MG63 (cell line): ENCODE measurements at regions not wholly inside any gene's neighbourhood (a gene's known extent, or its start where the extent isn't known, plus 50 kb on each side); places are given as distances from the start of the nearest gene placed in this dataset.
"Not testable (repeated sequence)": the region's sequence is repeated elsewhere in the genome, so short reads cannot be mapped to it uniquely, and the experiment has no call there.

Experiments used
- DNase-seq: peaks from one replicate; pipeline ENCODE4 v3.0.0-alpha.2; 2020
- H3K27me3 ChIP-seq: fragments of 250-450 bp; sonication (Bioruptor Pico); 2 replicates; pipeline ENCODE4 v1.5.1; 2020; ENCODE audit warnings: mild to moderate bottlenecking, moderate library complexity
- H3K36me3 ChIP-seq: fragments of 250-450 bp; sonication (Bioruptor Pico); 2 replicates; pipeline ENCODE4 v1.5.1; 2020; ENCODE audit warnings: mild to moderate bottlenecking, moderate library complexity
- H3K4me3 ChIP-seq: fragments of 250-450 bp; sonication (Bioruptor Pico); 2 replicates; pipeline ENCODE4 v1.5.1; 2020; ENCODE audit warnings: mild to moderate bottlenecking, moderate library complexity
- H3K9me3 ChIP-seq: fragments of 250-450 bp; sonication (Bioruptor Pico); 2 replicates; pipeline ENCODE4 v1.5.1; 2020; ENCODE audit warnings: mild to moderate bottlenecking, moderate library complexity

DNA sequence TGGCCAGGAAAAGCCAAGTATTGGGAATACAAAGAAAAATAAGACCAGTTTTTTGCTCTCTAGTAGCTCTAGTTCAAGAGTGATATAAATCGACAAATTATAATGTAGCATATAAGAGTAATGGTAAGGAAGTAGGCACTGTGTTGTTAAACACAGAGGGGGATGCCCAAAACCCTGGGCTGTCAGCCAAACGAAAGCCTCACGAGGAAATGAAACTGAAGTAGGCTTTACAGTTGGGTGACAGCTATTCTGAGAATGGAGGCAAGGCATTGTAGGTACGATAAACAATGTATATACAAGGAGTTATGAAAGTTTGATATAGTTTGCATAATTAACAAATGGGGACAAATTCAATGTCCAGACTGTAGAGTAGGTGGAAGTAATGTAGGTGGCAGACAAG lies 176.4 kb downstream of the FAM181B start:
- no peak overlapping the region for H3K4me3 ChIP-seq
- H3K27me3 ChIP-seq, result no peaks in the 10 kb centered on the region
- no peaks in the 10 kb centered on the region for H3K36me3 ChIP-seq
- H3K9me3 ChIP-seq, result no peaks in the 10 kb centered on the region
- DNase-seq, result no peak

DNA sequence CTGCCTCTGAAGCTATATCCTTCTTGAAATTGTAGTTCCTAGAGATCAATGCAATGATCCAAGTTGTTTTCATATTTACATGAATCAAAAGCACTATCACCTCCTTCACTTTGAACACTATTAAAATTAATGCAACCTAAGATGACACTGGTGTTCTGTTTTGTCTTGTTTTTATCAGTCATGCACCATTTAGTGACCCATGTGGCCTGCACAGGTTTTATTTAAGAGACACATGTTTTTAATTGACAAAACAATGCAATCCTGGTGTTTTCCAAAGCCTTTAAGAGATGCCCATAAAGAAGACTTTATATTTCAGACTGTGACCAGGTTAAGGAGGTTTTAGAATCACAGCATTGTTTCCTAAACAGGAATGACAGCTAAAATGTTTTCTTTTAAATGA lies 177.5 kb downstream of the FAM181B start:
- no peak for DNase-seq
- no peaks in the 10 kb centered on the region for H3K36me3 ChIP-seq
- no peak overlapping the region for H3K4me3 ChIP-seq
- no peaks in the 10 kb centered on the region for H3K27me3 ChIP-seq
- H3K9me3 ChIP-seq, result no peaks in the 10 kb centered on the region

DNA sequence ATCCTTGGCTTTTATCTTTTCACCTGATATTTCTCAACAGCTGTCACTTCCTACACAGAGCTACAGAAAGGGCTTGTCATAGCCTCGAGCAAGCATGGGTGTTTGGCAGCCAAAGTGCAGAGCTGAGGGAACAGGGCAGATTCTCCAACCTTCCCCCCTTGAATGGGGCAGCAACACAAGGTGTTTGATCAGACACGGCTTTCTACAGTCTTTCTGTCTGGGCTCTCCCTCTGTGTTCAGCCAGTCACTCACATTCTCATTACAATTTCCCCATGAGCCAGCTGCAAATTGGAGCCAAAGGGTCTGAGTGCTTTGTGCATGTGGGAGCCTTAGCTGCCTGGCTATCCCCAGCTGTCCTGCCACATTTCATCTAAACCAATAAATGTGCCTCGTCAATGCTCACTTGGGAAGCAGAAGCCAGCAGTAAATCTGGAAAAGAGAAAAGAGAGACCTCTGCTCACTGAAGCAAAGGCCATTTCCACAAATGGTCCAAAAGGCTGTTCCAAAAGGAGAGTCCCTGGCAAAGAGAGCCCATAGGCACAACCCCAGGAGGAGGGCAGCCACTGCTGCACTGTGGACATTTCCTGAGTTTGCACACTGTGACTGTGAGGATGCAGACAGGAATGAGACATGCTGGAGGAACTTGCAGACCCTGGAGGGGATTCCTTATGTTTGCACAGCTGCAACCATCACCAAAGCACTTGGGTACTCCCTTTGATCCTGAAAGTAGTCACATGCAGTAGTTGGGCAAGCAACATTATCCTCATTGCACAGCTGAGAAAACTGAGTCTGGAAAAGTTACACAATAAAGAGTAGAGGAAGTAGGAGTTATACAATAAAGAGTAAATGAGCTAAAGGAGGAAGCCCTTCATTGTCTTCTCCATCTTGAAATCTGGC lies 186.8 kb downstream of the FAM181B start:
- no peak for DNase-seq
- Histone ChIP-seq H3K4me3 (no peak overlapping the region), H3K36me3 (no peaks in the 10 kb centered on the region), H3K27me3 (no peaks in the 10 kb centered on the region), H3K9me3 (no peaks in the 10 kb centered on the region)

DNA sequence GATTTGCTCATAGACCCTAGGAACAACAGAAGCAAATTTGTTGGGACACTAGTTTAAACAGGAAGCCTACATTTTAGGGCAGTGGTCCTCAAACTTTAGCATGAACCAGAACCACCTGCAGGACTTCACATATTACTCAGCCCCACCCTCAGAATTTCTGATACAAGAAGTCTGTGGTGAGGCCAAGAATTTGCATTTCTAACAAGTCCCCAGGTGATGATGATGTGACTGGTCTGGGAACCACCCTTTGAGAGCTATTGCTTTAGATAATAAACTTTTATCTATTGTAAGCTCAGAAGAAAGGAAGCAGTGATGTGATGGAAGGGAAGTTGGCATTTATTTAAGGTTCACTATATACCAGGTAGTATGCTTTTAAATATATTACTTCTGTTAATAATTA lies 194.0 kb downstream of the FAM181B start:
- no peak overlapping the region for H3K4me3 ChIP-seq
- H3K36me3 ChIP-seq, result no peaks in the 10 kb centered on the region
- no peak for DNase-seq
- H3K27me3 ChIP-seq, result no peaks in the 10 kb centered on the region
- H3K9me3 ChIP-seq, result no peaks in the 10 kb centered on the region

DNA sequence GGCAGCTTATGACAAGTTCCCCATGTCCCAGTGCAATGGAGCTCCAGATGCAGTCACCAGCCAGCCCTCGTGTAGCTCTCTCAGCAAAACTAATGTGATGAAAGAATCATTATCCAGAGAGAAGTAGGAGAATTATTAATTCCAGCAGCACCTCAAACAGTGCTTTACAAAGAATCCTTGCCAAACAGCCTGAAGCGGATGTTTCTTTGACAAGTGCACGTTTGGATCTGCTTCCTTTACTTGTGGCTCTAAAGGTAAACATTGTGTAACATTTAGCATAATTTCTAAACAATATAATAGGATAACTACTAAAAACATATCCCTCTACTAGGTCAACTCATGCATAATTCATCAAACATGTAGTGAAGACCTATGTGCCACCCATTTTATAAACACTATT lies 197.0 kb downstream of the FAM181B start:
- Histone ChIP-seq H3K9me3 (no peaks in the 10 kb centered on the region), H3K36me3 (no peaks in the 10 kb centered on the region), H3K27me3 (no peaks in the 10 kb centered on the region), H3K4me3 (no peak overlapping the region)
- no peak for DNase-seq

DNA sequence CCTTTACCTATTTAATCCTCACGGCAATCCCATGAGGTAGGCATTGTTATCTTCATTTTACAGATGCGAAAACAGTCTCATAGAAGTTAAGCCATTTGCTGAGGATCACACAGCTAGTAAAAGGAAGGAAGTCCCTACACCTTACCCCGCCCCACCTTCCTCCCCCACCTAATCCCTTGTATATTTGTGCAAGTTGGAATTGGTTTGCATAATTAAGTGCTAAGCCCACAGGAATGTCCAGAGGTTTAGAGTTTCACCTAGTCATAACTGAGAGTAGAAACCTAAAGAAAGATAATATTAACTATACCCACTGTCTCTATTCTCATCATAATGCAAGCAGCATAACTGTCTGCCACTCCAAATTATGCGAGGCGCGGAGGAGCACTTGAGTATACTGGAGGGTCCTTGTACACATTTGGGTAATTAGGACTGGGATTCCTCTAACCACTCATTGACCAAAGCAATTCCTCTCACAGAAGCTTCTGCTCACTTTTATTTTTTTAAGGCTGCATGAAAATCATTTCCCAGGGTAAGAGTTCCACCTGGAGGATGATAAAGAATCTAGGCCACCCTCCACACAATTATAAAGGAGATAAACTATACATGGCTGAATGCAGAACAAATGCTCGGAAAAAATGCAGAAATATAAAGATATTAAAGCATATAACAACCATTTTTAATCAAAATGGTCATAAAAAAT lies 199.9 kb downstream of the FAM181B start:
- Histone ChIP-seq H3K27me3 (no peaks in the 10 kb centered on the region), H3K4me3 (no peak overlapping the region), H3K36me3 (no peaks in the 10 kb centered on the region), H3K9me3 (no peaks in the 10 kb centered on the region)
- no peak for DNase-seq

DNA sequence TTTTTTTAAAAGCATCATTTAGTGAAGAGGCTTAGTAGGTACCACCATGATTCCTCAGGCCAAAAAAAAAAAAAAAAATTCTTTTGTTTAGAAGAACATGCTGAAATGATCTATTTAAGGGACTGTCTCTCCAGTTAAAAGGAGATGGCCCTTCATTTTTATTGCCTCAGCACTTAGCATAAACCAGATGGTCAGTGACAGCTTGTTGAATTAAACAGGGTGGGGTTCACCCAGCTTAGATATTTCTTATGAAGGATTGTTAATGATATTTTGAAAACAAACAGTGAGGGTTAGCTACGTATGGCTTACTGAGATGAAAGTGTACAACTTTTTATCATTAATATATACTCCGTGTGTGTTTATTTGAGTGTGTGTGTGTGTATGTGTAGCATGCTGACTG lies 203.7 kb downstream of the FAM181B start:
- Histone ChIP-seq H3K27me3 (no peaks in the 10 kb centered on the region), H3K9me3 (no peaks in the 10 kb centered on the region), H3K36me3 (no peaks in the 10 kb centered on the region), H3K4me3 (no peak overlapping the region)
- DNase-seq, result no peak

DNA sequence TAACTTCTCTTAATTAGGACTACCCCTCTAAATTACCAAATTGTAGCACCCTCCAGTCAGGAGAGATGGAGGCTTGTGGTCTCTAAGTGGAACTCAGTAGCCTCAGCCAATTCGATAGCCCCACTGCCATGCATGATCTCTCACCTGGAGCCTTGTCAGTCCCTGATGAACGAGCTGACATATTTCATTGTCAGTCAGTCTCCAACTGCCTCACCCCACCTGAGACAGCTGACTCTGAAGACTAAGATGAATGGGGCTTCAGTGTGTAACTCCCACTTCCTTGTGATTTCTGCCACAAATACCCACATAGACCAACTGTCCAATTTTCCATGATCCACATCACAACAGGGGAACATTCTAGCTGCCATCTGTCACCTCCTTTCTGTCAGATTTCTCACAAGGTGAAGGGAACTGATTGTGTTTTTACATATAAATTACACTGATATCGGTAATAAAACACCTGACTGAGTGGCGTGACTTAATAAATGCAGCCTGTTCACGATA lies 206.5 kb downstream of the FAM181B start:
- Histone ChIP-seq H3K9me3 (no peaks in the 10 kb centered on the region), H3K4me3 (no peak overlapping the region), H3K27me3 (no peaks in the 10 kb centered on the region), H3K36me3 (no peaks in the 10 kb centered on the region)
- DNase-seq, result no peak

DNA sequence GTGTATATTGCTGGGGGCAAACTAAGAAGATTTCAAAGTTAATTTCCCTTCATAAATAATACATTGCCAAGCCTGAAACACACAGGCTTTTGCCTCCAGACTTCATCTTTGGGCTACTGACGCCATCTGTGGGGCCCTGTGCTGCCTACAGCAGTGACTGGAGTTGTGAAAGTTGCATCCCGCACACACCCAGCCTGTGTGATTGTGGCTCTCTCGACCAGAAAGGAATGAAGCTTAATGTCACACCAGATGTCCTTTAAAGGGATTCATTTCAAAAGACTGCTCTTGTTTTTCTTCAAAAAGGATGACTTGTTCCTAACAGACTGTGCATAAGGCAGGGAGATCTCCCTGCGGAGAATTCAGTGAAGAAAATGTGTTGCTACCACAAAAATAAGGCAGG lies 210.5 kb downstream of the FAM181B start:
- no peaks in the 10 kb centered on the region for H3K27me3 ChIP-seq
- no peak overlapping the region for H3K4me3 ChIP-seq
- no peak for DNase-seq
- H3K36me3 ChIP-seq, result no peaks in the 10 kb centered on the region
- H3K9me3 ChIP-seq, result no peaks in the 10 kb centered on the region

DNA sequence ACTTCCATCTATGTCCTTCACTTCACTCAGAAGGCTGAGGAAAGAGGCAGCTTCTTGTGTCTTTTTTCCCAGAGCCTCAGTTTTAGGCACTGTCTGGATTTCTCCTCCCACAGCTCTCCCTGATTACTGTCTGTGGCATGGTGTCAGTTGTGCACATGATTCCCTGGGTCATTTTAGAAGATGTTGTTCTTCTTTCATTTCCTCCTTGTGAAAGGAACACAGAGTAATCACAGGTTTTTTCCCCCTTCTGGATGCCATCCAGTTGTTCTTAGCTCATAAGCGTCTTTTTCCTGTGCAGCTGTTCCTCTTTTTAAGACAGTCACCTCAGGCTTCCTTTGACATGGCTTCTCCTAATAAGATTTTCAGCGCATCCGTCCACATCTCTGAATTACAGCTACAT lies 212.2 kb downstream of the FAM181B start:
- no peak for DNase-seq
- H3K36me3 ChIP-seq, result no peaks in the 10 kb centered on the region
- H3K4me3 ChIP-seq, result no peak overlapping the region
- H3K27me3 ChIP-seq, result no peaks in the 10 kb centered on the region
- no peaks in the 10 kb centered on the region for H3K9me3 ChIP-seq

DNA sequence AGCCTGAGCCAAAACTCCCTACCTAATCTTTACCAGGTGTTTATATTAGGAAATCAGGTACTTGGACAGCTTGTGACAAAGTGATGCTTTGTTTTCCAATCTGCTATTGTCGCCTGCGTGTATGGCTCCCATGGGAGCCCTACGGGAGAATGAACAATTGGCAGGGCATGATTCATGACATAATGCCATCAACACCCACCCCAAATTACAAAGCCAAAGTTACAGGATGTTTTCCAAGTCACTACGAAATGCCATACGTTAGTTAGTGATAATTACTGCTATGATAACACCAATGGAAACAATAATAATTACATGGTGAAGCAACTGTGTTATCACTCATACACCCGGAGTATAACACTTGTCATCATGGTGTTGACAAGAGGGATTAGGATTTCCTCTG lies 226.4 kb downstream of the FAM181B start:
- H3K4me3 ChIP-seq, result no peak overlapping the region
- no peak for DNase-seq
- H3K36me3 ChIP-seq, result no peaks in the 10 kb centered on the region
- no peaks in the 10 kb centered on the region for H3K9me3 ChIP-seq
- peaks cover 2% of the 10 kb centered on the region; the same call in 1 of the 2 replicates for H3K27me3 ChIP-seq

DNA sequence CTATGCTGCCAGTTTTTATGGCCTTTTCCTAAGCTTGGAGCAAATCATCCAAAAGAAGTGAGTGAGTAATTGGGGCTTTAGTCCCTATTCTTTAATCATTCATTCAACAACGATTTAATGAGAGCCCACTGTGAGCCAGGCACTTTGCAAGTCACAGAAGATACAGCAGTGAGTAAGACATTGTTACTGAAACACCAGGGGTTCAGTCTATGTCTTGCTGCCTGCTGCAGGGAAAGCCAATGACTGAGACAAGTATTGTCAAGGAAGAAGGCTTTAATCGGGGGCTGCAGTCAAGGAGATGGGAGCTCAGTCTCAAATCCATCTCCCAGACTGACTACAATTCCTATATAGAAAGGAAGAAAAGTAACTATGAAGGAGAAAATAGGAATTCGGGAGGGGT lies 228.3 kb downstream of the FAM181B start:
- no peak overlapping the region for H3K4me3 ChIP-seq
- H3K9me3 ChIP-seq, result no peaks in the 10 kb centered on the region
- DNase-seq, result no peak
- no peaks in the 10 kb centered on the region for H3K36me3 ChIP-seq
- peaks cover 2% of the 10 kb centered on the region; the same call in 1 of the 2 replicates for H3K27me3 ChIP-seq

DNA sequence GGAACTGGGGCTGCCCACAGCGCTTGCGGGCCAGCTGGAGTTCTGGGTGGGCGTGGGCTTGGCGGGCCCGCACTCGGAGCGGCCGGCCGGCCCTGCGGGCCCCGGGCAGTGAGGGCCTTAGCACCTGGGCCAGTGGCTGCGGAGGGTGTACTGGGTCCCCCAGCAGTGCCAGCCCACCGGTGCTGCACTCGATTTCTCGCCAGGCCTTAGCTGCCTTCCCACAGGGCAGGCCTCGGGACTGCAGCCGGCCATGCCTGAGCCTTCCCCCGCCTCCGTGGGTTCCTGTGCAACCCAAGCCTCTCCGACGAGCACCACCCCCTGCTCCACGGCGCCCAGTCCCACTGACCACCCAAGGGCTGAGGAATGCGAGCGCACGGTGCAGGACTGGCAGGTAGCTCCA lies 232.5 kb downstream of the FAM181B start:
- H3K27me3 ChIP-seq, H3K9me3 ChIP-seq, H3K36me3 ChIP-seq, DNase-seq, H3K4me3 ChIP-seq: not testable (repeated sequence)

DNA sequence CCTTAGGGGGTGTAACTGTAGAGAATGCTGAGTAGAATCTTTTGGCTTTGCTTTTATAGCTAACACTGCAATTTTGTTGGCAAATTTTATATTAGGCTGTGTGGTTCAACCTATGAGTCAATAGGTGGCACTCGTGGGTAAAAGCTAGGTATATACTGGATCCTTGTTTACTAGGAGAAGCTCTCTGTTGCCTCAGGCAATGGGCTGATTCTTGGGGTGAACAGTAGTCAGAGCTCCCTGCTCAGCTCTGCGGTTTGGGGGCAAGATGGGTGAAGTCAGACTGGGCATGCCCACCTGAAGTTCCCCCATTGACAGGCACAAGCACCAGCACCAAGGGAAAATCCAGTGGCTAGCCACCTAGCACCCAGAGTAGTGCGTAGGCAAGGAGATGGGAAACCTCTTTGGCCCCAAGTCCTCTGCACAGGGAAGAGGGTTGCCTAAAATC lies 238.7 kb downstream of the FAM181B start:
- H3K36me3 ChIP-seq, result no peaks in the 10 kb centered on the region
- no peak overlapping the region for H3K4me3 ChIP-seq
- no peaks in the 10 kb centered on the region for H3K27me3 ChIP-seq
- no peaks in the 10 kb centered on the region for H3K9me3 ChIP-seq
- DNase-seq, result no peak

DNA sequence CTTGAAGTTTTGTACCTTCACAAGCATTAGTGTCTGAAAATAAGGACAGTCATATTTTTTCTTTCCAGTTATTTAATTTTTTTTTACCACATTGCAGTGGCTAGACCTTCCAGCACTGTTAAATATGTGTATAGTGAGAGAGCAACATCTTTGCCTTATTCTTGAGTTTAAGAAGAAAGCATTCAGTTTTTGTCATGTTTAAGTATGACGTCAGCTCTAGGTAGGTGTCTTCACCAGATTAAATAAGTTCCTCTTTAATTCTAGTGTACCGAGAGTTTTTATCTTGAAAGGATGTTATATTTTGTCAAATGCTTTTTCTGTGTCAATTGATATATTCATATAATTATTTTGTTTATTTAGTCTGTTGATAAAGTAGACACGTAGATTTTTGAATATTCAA lies 258.8 kb downstream of the FAM181B start:
- H3K4me3 ChIP-seq, result no peak overlapping the region

DNA sequence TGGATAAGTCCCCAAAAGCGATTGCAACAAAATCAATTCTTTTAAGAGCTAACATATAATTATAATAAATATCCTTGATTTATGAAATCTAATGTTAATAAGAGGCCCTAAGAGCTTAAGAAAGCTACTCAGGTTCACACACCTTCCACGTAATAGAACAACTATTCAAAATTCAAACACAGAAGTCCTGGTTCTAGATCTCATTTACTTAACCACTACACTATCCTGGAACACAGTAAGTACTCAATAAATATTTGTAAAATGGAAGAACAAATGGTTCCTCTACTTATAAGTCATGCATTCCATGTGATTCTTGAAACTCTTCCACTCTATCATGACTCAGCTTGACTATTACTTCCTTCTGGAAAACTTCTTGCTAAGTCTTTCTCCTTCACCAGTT lies 268.2 kb downstream of the FAM181B start:
- no peak for DNase-seq
- Histone ChIP-seq H3K4me3 (no peak overlapping the region), H3K36me3 (no peaks in the 10 kb centered on the region)

More for the DNA sequence above, 258.8 kb downstream of the FAM181B start:
- no peak for DNase-seq
- Histone ChIP-seq H3K9me3 (no peaks in the 10 kb centered on the region), H3K36me3 (no peaks in the 10 kb centered on the region), H3K27me3 (no peaks in the 10 kb centered on the region; the same call in 1 of the 2 replicates)

DNA sequence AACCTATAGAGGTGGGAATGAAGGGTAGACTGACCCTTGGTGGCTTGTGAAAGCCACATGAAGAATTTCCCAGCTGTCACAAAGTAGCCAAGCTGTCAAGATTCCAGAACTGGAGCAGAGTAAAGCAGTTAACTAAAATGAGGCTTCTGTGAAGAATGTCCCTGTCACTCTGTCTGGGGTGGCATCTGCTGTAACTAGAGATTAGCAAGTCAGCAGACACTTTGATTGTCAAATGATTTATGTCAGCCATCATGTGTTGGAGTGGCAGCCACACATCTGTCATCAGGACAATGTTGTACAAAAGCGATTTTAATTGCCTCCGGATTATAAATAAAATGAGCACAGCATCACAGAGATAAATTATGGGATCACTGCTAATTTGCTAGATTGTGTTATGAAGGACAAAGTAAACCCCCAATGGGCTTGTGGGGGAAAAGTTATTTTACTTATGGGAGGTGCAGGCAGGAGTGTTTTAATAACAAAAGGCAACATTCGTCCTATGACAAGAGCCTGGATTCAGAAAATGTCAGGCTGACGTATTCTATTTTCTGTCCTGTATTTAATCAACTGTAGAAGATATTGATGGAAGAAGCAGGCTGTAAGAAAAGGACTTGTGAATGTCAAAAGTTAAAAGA lies 270.9 kb downstream of the FAM181B start:
- no peaks in the 10 kb centered on the region for H3K9me3 ChIP-seq
- no peak for DNase-seq
- no peak overlapping the region for H3K4me3 ChIP-seq

More for the DNA sequence above, 268.2 kb downstream of the FAM181B start:
- H3K9me3 ChIP-seq, result no peaks in the 10 kb centered on the region
- no peaks in the 10 kb centered on the region for H3K27me3 ChIP-seq

More for the DNA sequence above, 270.9 kb downstream of the FAM181B start:
- Histone ChIP-seq H3K36me3 (no peaks in the 10 kb centered on the region), H3K27me3 (no peaks in the 10 kb centered on the region)
